ENCODE measurements at regions not wholly inside any gene's neighbourhood (a gene's known extent, or its start where the extent isn't known, plus 50 kb on each side); places are given as distances from the start of the nearest gene placed in this dataset. TPM values are rescaled to one million over a fixed set of nuclear protein-coding genes. Genes with fewer than 3 reads are reported as not detected.

Small RNA genes in the stretch of these regions (small RNA-seq; reads per million reads assigned to genes)
- not detected for gene RNU1-65P
- not detected for gene RNU6-129P
- not detected for gene RNU6-478P
